GM10248 (cell line): ENCODE measurements at regions not wholly inside any gene's neighbourhood (a gene's known extent, or its start where the extent isn't known, plus 50 kb on each side); places are given as distances from the start of the nearest gene placed in this dataset.
A peak's percentile ranks its signal among the peaks of the same experiment; 100 is the strongest.

Source experiments
- CTCF ChIA-PET: fragments of 300-600 bp; sonication (Branson Sonifier 250); formaldehyde crosslinking; extraction: SDS; loops from one replicate; lab custom pipeline; 2021; ENCODE audit warnings: antibody characterized with exemption; lab: Yijun Ruan, JAX
- POLR2A ChIA-PET: fragments of 350-650 bp; sonication (Branson Sonifier 250); formaldehyde crosslinking; extraction: SDS; loops from one replicate; lab custom pipeline; 2020; ENCODE audit warnings: antibody characterized with exemption; lab: Yijun Ruan, JAX
- DNase-seq: peaks from one replicate; pipeline ENCODE4 v3.0.0; 2012; ENCODE audit errors: extremely low spot score
- TF ChIP-seq, protein P1 (sequence below): IDR thresholded peaks from 2 replicates; pipeline ENCODE4 v1.5.1; 2012; ENCODE audit warnings: mild to moderate bottlenecking, low read depth; ENCODE audit errors: extremely low read depth, missing control alignments, control extremely low read depth

DNA sequence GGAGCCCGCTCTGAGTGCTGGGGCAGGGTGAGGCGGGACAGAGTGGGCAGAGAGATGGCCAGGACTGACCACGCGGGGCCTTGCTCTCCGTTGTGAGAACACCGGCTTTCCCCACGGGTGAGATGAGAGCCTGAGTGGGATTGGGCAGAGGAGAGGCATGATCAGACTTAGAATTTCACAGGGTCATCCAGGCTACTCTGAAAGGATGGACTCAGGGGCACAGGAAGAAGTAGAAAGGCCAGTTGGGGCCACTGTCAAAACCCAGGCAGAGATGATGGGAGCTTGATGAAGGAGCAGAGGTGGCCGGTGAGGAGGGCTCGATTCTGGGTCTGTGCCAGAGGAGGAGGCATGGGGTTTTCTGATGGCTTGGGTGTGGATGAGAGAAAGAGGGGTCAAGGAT lies 63.8 kb upstream of the NUP50 start:
- ChIA-PET POLR2A (interaction anchor here (0.5 kb wide), 1 partner anchor 409 kb away, joined by 3 read pairs; no protein-coding TSS in a partner anchor), CTCF (interaction anchor here (1.0 to 4.8 kb wide), 3 partner anchors 15 to 163 kb away, joined by 3 to 27 read pairs (median 5); no protein-coding TSS in a partner anchor)
- TF ChIP-seq, protein P1, sequence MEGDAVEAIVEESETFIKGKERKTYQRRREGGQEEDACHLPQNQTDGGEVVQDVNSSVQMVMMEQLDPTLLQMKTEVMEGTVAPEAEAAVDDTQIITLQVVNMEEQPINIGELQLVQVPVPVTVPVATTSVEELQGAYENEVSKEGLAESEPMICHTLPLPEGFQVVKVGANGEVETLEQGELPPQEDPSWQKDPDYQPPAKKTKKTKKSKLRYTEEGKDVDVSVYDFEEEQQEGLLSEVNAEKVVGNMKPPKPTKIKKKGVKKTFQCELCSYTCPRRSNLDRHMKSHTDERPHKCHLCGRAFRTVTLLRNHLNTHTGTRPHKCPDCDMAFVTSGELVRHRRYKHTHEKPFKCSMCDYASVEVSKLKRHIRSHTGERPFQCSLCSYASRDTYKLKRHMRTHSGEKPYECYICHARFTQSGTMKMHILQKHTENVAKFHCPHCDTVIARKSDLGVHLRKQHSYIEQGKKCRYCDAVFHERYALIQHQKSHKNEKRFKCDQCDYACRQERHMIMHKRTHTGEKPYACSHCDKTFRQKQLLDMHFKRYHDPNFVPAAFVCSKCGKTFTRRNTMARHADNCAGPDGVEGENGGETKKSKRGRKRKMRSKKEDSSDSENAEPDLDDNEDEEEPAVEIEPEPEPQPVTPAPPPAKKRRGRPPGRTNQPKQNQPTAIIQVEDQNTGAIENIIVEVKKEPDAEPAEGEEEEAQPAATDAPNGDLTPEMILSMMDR = no peak
- no peak for DNase-seq

DNA sequence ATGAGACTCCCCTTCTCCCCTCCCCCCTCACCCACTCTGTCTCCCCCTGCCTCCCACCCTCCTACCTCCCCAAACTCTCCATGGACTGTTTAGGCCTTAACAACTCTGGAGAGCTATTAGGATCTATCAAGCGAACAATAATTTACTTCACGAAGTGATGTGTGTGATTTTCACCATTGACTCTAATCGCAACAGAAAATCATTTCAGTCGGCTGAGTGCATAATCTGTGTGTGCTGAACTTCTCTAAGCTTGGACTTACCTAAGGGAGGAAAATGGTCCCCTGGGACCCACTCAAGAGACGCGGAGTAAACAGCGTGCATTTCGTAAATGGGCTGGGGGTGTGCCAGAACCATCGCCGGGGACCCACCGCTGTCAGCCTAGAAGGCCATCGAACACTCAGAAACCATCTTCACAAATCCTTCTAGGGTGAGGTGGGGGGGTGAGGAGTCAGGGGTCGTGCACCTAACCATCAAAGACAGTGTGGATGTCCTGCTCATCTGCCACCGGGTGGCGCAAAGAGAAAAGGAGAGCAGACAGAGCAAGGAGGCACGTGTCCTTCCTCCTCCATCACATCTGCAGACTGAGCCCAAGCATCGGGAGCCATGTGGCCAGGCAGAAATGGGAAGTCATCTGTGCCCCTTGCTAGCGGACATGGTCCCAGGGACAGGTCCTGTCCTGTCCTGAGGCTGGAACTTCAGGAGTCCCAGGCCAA lies 62.1 kb upstream of the NUP50 start:
- DNase-seq = peak; percentile 67
- ChIA-PET CTCF (interaction anchor here (0.6 to 4.8 kb wide), 10 partner anchors 22 to 336 kb away, joined by 3 to 27 read pairs (median 4); no protein-coding TSS in a partner anchor), POLR2A (no interaction called here)
- TF ChIP-seq, protein P1 = peak; percentile 74

DNA sequence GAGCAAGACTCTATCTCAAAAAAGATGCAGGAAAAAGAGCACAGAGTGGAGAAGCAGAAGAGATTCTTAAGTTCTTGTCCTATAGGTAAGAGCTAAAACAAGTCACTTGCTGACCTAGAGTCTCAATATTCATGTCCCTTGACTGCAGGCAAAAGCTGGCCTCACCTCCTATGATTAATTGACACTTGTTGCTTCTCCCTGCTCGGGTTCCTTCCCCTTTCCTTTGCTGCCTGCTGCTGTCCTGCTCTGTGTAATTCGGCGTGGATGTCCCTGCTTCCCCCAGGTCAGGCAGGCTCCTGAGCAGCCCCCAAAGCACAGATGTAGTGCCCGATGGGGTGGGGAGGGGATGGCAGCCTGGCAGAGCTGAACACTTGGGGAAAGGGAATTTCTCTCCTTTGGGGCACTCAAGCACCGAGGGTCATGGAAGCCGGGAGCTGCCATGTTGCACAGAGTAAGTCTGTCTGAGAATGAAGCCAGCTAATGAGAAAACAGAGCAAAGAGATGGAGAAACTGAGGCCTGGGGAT lies 60.8 kb upstream of the NUP50 start:
- CTCF ChIA-PET = interaction anchor here (0.6 to 4.8 kb wide), 7 partner anchors 9 to 334 kb away, joined by 3 to 27 read pairs (median 3); no protein-coding TSS in a partner anchor
- DNase-seq = no peak
- TF ChIP-seq, protein P1 = no peak
- POLR2A ChIA-PET = no interaction called here

DNA sequence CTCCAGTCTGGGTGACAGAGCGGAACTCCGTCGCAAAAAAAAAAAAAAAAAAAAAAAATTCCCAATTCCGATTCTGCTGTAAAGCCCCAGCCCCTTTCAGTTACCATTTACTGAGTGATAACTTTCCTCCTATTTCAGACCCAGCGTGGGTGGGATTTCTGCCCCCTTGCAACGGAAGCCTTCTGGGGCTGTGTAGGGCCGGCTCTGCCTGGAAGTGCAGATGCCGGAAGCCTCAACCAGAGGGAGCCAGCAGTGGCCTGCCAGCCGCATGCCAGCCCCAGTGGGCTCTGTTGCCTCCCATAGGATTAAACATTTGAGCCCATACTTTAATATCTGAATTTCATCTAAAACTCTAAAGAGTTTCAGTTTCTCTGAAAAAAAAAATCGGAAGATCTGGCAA lies 60.0 kb upstream of the NUP50 start:
- TF ChIP-seq, protein P1 = no peak
- CTCF ChIA-PET = interaction anchor here (0.9 to 4.8 kb wide), 2 partner anchors 60 to 159 kb away, joined by 3 to 27 read pairs; partner anchors contain the start of gene NUP50
- DNase-seq = no peak
- POLR2A ChIA-PET = no interaction called here

DNA sequence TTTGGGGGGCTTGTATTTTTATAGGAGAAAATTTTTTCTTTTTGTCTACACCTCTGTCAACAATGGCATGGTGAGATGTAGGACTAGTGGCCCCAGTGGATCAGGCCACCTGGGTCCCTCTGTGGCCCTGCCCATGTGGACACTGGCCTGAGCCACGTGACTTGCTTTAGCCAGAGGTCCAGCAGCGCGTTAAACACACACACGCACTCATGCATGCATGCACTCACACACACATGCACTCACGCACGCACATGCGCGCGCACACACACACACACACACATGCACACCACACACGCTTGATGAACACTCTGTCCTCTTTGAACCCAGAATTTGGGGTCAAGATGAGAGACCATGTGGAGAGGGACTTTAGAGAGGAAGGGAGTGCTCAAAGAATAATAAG lies 59.4 kb upstream of the NUP50 start:
- TF ChIP-seq, protein P1 = no peak
- POLR2A ChIA-PET = no interaction called here
- DNase-seq = no peak
- CTCF ChIA-PET = interaction anchor here (0.9 kb wide), 1 partner anchor 59 kb away, joined by 3 read pairs; the partner anchor contains the start of gene NUP50

DNA sequence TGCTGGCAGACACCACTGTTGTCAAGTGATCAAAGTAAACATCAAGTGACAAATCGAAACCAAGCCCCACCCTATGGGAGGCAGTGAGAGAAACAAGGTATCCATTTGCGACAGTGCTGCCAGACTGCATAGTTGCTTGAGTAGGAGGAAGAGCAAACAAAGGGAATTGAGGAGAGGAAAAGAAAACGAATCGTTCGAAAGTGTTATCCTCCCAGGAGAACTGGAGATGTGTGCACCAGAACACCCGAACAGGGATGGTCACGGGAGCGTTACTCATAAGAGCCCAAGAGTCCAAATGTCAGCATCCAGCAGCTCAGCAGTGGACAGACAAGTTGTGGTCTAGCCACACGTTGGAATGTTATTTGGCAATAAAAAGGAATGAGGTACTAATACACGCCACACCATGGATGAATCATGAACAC lies 58.4 kb upstream of the NUP50 start:
- no peak for DNase-seq
- ChIA-PET CTCF (no interaction called here), POLR2A (no interaction called here)
- TF ChIP-seq, protein P1 = no peak
